Liver (tissue), 8 donors: ENCODE measurements at regions not wholly inside any gene's neighbourhood (a gene's known extent, or its start where the extent isn't known, plus 50 kb on each side); places are given as distances from the start of the nearest gene placed in this dataset.

Experiments used
- DNase-seq: peaks from one replicate; pipeline ENCODE4 v3.0.0-alpha.2; 2017; ENCODE audit warnings: low spot score
- H3K27ac ChIP-seq, 2 donors: one replicate each; pipeline ENCODE4 v1.7.0; 2013; ENCODE audit warnings: inconsistent platforms in 2 of 2, low read length in 2 of 2, control low read depth in 1 of 2, low read depth in 1 of 2, mild to moderate bottlenecking in 1 of 2
- H3K27me3 ChIP-seq, 4 donors: one replicate each; pipeline versions ENCODE4 v1.6.1 to v1.7.0; 2013; ENCODE audit warnings: low read length in 3 of 4, inconsistent platforms in 1 of 4, mild to moderate bottlenecking in 1 of 4, moderate library complexity in 1 of 4; ENCODE audit not compliant: control insufficient read depth in 4 of 4, insufficient read depth in 4 of 4
- H3K36me3 ChIP-seq, 4 donors: one replicate each; pipeline versions ENCODE4 v1.6.1 to v1.7.0; 2013; ENCODE audit warnings: low read length in 3 of 4, mild to moderate bottlenecking in 3 of 4, low read depth in 1 of 4, moderate library complexity in 1 of 4; ENCODE audit not compliant: control insufficient read depth in 4 of 4, insufficient read depth in 3 of 4
- H3K4me1 ChIP-seq, 4 donors: one replicate each; pipeline versions ENCODE4 v1.6.1 to v1.7.0; 2013; ENCODE audit warnings: low read length in 3 of 4, mild to moderate bottlenecking in 3 of 4, moderate library complexity in 1 of 4; ENCODE audit not compliant: control insufficient read depth in 4 of 4, insufficient read depth in 4 of 4
- H3K4me3 ChIP-seq, 3 donors: one replicate each; pipeline versions ENCODE4 v1.6.1 to v1.7.0; 2013; ENCODE audit warnings: low read length in 3 of 3, control low read depth in 1 of 3, low read depth in 1 of 3, mild to moderate bottlenecking in 1 of 3
- H3K9ac ChIP-seq, 2 donors: one replicate each; pipeline ENCODE4 v1.7.0; 2013; ENCODE audit warnings: low read length in 2 of 2, mild to moderate bottlenecking in 2 of 2, moderate library complexity in 2 of 2, control low read depth in 1 of 2, low read depth in 1 of 2
- H3K9me3 ChIP-seq, 4 donors: one replicate each; pipeline versions ENCODE4 v1.6.1 to v1.7.0; 2013; ENCODE audit warnings: low read length in 3 of 4; ENCODE audit not compliant: control insufficient read depth in 4 of 4
- FOXA1 ChIP-seq: IDR thresholded peaks from 2 replicates; pipeline ENCODE4 v1.6.1; 2016; ENCODE audit warnings: antibody characterized with exemption
- FOXA2 ChIP-seq: IDR thresholded peaks from 2 replicates; pipeline ENCODE4 v1.6.1; 2016; ENCODE audit warnings: antibody characterized with exemption
- GABPA ChIP-seq, 2 donors: IDR thresholded peaks in 1 of 2; conservative IDR thresholded peaks in 1 of 2; 2 replicates each; pipeline ENCODE4 v1.6.1; 2016; ENCODE audit warnings: antibody characterized with exemption in 2 of 2, mild to moderate bottlenecking in 1 of 2, moderate library complexity in 1 of 2
- HNF4G ChIP-seq: IDR thresholded peaks from 2 replicates; pipeline ENCODE4 v1.6.1; 2016; ENCODE audit warnings: antibody characterized with exemption
- JUND ChIP-seq, 2 donors: IDR thresholded peaks; 2 replicates each; pipeline ENCODE4 v1.6.1; 2016; ENCODE audit warnings: antibody characterized with exemption in 2 of 2
- NR2F2 ChIP-seq: IDR thresholded peaks from 2 replicates; pipeline ENCODE4 v1.6.1; 2016; ENCODE audit warnings: antibody characterized with exemption
- REST ChIP-seq: IDR thresholded peaks from 2 replicates; pipeline ENCODE4 v1.6.1; 2016; ENCODE audit warnings: antibody characterized with exemption, mild to moderate bottlenecking
- RXRA ChIP-seq, 2 donors: IDR thresholded peaks; 2 replicates each; pipeline ENCODE4 v1.6.1; 2017 to 2018; ENCODE audit warnings: antibody characterized with exemption in 2 of 2, mild to moderate bottlenecking in 1 of 2
- SP1 ChIP-seq: IDR thresholded peaks from 2 replicates; pipeline ENCODE4 v1.6.1; 2018; ENCODE audit warnings: antibody characterized with exemption, mild to moderate bottlenecking
- TAF1 ChIP-seq: conservative IDR thresholded peaks from 2 replicates; pipeline ENCODE4 v1.6.1; 2016; ENCODE audit warnings: antibody characterized with exemption, mild to moderate bottlenecking
- YY1 ChIP-seq: IDR thresholded peaks from 2 replicates; pipeline ENCODE4 v1.6.1; 2016; ENCODE audit warnings: antibody characterized with exemption, mild to moderate bottlenecking
- WGBS: extraction: QIAGEN DNeasy Blood & Tissue Kit; methylation state at CpG from one replicate; pipeline ENCODE4 v1.1.7; 2013; 5-methylcytosine and 5-hydroxymethylcytosine counted together
- TF ChIP-seq, protein P1 (sequence below): IDR thresholded peaks from 2 replicates; pipeline ENCODE4 v1.6.1; 2016; ENCODE audit warnings: antibody characterized with exemption
- TF ChIP-seq, protein P2 (sequence below): fragments of 150-350 bp; IDR thresholded peaks from 2 replicates; pipeline ENCODE4 v1.5.1; 2017; ENCODE audit warnings: improper control_type of control experiment, low read depth, low read length; ENCODE audit not compliant: missing input control
- donor health status: healthy.
- donor health status: healthy.
- donor health status: healthy.
- donor health status: healthy.
- donor health status: healthy.

GRCh38 chr4:124777007-124777406 lies 64.5 kb upstream of the ANKRD50 start (continued):
- no peak for TF ChIP-seq REST
- no peak for TF ChIP-seq NR2F2

DNA sequence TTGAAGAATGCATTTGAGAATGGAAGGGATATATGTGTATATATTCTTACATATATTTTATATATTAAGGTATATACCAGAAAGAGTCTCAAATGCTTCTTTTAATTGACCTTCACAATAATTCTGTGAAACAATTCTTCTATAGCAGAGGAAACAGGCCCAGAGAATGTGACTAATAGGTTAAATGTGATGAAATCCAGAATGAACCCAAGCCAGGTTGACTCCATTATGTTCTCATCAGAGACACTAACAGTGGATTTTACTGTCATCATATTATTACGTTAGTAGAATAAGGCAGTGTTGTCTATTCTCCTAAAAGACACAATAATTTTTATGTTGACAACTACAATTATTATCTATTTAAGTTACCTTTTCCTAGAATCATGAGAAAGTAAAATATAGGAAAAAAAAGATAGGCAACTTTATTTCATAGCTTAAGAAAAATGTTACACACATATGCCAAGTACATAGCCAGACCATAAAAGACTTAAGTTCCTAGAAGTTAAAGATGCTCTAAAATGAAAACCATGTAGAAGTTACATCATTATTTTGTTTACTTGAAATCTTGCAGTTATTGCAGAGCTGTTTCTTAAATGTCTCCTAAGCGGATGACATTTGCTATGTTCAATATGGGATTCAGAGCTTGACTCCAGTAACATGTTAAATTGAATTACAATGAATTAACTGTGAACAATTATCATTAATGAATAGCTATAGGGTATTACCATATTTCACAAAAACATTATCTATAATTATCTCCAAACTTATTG lies 56.2 kb upstream of the ANKRD50 start:
- no peak for TF ChIP-seq FOXA2
- TF ChIP-seq HNF4G: no peak
- H3K9ac ChIP-seq: no peak overlapping the region
- no peak for DNase-seq
- no peak overlapping the region for H3K4me3 ChIP-seq
- H3K36me3 ChIP-seq: no peaks in the 10 kb centered on the region
- no peaks in the 10 kb centered on the region for H3K27me3 ChIP-seq
- no peaks in the 10 kb centered on the region for H3K9me3 ChIP-seq
- H3K4me1 ChIP-seq: no peaks in the 10 kb centered on the region
- no peak overlapping the region for H3K27ac ChIP-seq
- 94% methylated on average over 2 of the region's 2 CpGs for WGBS

GRCh38 chr4:124762956-124763355 lies 50.4 kb upstream of the ANKRD50 start:
- Histone ChIP-seq H3K27me3 (no peaks in the 10 kb centered on the region), H3K36me3 (no peaks in the 10 kb centered on the region), H3K4me1 (no peaks in the 10 kb centered on the region), H3K9ac (no peak overlapping the region), H3K27ac (no peak overlapping the region), H3K4me3 (no peak overlapping the region), H3K9me3 (no peaks in the 10 kb centered on the region)
- TF ChIP-seq RXRA (IDR thresholded peaks at IDR 0.05) (no peak), REST (no peak), JUND (IDR thresholded peaks at IDR 0.05) (no peak), FOXA2 (no peak), TAF1 (no peak), FOXA1 (no peak), YY1 (no peak), GABPA (IDR thresholded peaks at IDR 0.05 in 1 of 2, conservative IDR thresholded peaks at IDR 0.05 in 1 of 2) (no peak), HNF4G (no peak), SP1 (no peak)
- TF ChIP-seq, protein P1, sequence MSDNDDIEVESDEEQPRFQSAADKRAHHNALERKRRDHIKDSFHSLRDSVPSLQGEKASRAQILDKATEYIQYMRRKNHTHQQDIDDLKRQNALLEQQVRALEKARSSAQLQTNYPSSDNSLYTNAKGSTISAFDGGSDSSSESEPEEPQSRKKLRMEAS: no peak
- TF ChIP-seq, protein P2, sequence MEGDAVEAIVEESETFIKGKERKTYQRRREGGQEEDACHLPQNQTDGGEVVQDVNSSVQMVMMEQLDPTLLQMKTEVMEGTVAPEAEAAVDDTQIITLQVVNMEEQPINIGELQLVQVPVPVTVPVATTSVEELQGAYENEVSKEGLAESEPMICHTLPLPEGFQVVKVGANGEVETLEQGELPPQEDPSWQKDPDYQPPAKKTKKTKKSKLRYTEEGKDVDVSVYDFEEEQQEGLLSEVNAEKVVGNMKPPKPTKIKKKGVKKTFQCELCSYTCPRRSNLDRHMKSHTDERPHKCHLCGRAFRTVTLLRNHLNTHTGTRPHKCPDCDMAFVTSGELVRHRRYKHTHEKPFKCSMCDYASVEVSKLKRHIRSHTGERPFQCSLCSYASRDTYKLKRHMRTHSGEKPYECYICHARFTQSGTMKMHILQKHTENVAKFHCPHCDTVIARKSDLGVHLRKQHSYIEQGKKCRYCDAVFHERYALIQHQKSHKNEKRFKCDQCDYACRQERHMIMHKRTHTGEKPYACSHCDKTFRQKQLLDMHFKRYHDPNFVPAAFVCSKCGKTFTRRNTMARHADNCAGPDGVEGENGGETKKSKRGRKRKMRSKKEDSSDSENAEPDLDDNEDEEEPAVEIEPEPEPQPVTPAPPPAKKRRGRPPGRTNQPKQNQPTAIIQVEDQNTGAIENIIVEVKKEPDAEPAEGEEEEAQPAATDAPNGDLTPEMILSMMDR: no peak
- 72% methylated on average over 1 of the region's 1 CpG for WGBS
- DNase-seq: no peak
